Spleen (tissue), 11 donors: ENCODE measurements at regions not wholly inside any gene's neighbourhood (a gene's known extent, or its start where the extent isn't known, plus 50 kb on each side); places are given as distances from the start of the nearest gene placed in this dataset.

Experiments
- DNase-seq: peaks from one replicate; pipeline ENCODE4 v3.0.0-alpha.2; 2020
- H3K27ac ChIP-seq, 8 donors: fragments of 200-600 bp; sonication (generic) in 7 of 8; 1 replicate in 4 of 8; 2 replicates in 4 of 8; pipeline versions ENCODE4 v1.5.0 to v1.8.0; 2016 to 2021; ENCODE audit warnings: inconsistent platforms in 4 of 8, mild to moderate bottlenecking in 4 of 8, moderate library complexity in 1 of 8
- H3K27me3 ChIP-seq, 7 donors: fragments of 200-600 bp; sonication (generic) in 6 of 7; replicated peaks in 1 of 7; 1 replicate in 4 of 7; 2 replicates in 3 of 7; pipeline versions ENCODE4 v1.5.0 to v1.8.0; 2016 to 2021; ENCODE audit warnings: inconsistent platforms in 3 of 7, mild to moderate bottlenecking in 1 of 7
- H3K36me3 ChIP-seq, 6 donors: fragments of 200-600 bp; sonication (generic) in 5 of 6; 1 replicate in 4 of 6; 2 replicates in 2 of 6; pipeline versions ENCODE4 v1.5.0 to v1.8.0; 2016 to 2021; ENCODE audit warnings: inconsistent platforms in 2 of 6
- H3K4me1 ChIP-seq, 6 donors: fragments of 200-600 bp; sonication (generic) in 5 of 6; 1 replicate in 3 of 6; 2 replicates in 3 of 6; pipeline versions ENCODE4 v1.5.0 to v1.8.0; 2016 to 2021; ENCODE audit warnings: inconsistent platforms in 3 of 6
- H3K4me3 ChIP-seq, 8 donors: fragments of 200-600 bp; sonication (generic) in 7 of 8; 1 replicate in 4 of 8; 2 replicates in 4 of 8; pipeline versions ENCODE4 v1.5.0 to v1.8.0; 2016 to 2021; ENCODE audit warnings: inconsistent platforms in 4 of 8, mild to moderate bottlenecking in 4 of 8, moderate library complexity in 2 of 8
- H3K9me3 ChIP-seq, 8 donors: fragments of 200-600 bp; sonication (generic) in 7 of 8; 1 replicate in 4 of 8; 2 replicates in 4 of 8; pipeline versions ENCODE4 v1.5.0 to v1.8.0; 2016 to 2021; ENCODE audit warnings: inconsistent platforms in 4 of 8
- CTCF ChIP-seq, 11 experiments: fragments of 200-600 bp in 7 of 11; fragments of 450-650 bp in 4 of 11; sonication (generic) in 4 of 11; IDR thresholded peaks in 8 of 11; conservative IDR thresholded peaks in 3 of 11; 1 replicate in 7 of 11; 2 replicates in 4 of 11; pipeline versions ENCODE4 v1.4.0 to v1.8.0; 2016 to 2021; ENCODE audit warnings: antibody characterized with exemption in 11 of 11, inconsistent platforms in 4 of 11, mild to moderate bottlenecking in 1 of 11
- POLR2A ChIP-seq, 3 donors: fragments of 450-650 bp; IDR thresholded peaks; one replicate each; pipeline ENCODE4 v1.5.1; 2017; ENCODE audit warnings: antibody characterized with exemption in 3 of 3, mild to moderate bottlenecking in 1 of 3
- POLR2AphosphoS5 ChIP-seq, 3 donors: sonication (generic); formaldehyde crosslinking; IDR thresholded peaks; one replicate each; pipeline ENCODE4 v1.5.1; 2017; ENCODE audit warnings: antibody characterized with exemption in 3 of 3
- WGBS, 5 donors: extraction: QIAGEN DNeasy Blood & Tissue Kit in 3 of 5; methylation state at CpG; one replicate each; pipeline versions ENCODE4 v1.1.5 to v1.1.7; 2013 to 2018; 5-methylcytosine and 5-hydroxymethylcytosine counted together
- intact Hi-C: fragments of 100-400 bp; cut with DNase I; formaldehyde crosslinking; loops from one replicate; pipeline ENCODE4 v1.15.0; 2023; ENCODE audit warnings: low total_unique reads
- donor health status: healthy with polysubstance abuse.
- donor health status: DM: no; HTN: no; CAD: no; lungs with moderate emphysema.
- donor health status: DM: no; HTN: no; CAD: no.
- donor health status: Bipolar disorder and iron deficiency.
- donor health status: healthy.
- donor health status: DM: no; HTN: no; CAD: no.
- donor health status: DM: yes; HTN: yes; CAD: no.

GRCh38 chr19:5254944-5255343 lies 85.7 kb downstream of the PTPRS start:
- TF ChIP-seq POLR2AphosphoS5 (IDR thresholded peaks at IDR 0.05) = no peak
- no peak for TF ChIP-seq POLR2A (IDR thresholded peaks at IDR 0.05)
- TF ChIP-seq CTCF (IDR thresholded peaks at IDR 0.05 in 8 of 11, conservative IDR thresholded peaks at IDR 0.05 in 3 of 11) = no peak
- no peaks in the 10 kb centered on the region for H3K4me1 ChIP-seq
- no peak overlapping the region for H3K27ac ChIP-seq
- intact Hi-C loops = no loop called here
- H3K9me3 ChIP-seq = peaks cover 0 to 35% (median 29%) of the 10 kb centered on the region in 8 donors
- no peak overlapping the region for H3K4me3 ChIP-seq
- peaks cover 0 to 39% (median 3%) of the 10 kb centered on the region in 6 donors for H3K36me3 ChIP-seq
- 90 to 100% (median 95%) methylated on average over 1 of the region's 1 CpG for WGBS, 5 donors
- H3K27me3 ChIP-seq = no peaks in the 10 kb centered on the region
- no peak for DNase-seq

GRCh38 chr19:5254543-5254942 lies 86.1 kb downstream of the PTPRS start:
- Histone ChIP-seq H3K9me3 (peaks cover 0 to 35% (median 29%) of the 10 kb centered on the region in 8 donors), H3K36me3 (peaks cover 0 to 39% (median 3%) of the 10 kb centered on the region in 6 donors), H3K4me1 (no peaks in the 10 kb centered on the region), H3K4me3 (no peak overlapping the region), H3K27ac (no peak overlapping the region), H3K27me3 (no peaks in the 10 kb centered on the region)
- intact Hi-C loops = no loop called here
- 63 to 92% (median 86%) methylated on average over 3 of the region's 3 CpGs for WGBS, 5 donors
- TF ChIP-seq POLR2AphosphoS5 (IDR thresholded peaks at IDR 0.05) (no peak), POLR2A (IDR thresholded peaks at IDR 0.05) (no peak), CTCF (IDR thresholded peaks at IDR 0.05 in 8 of 11, conservative IDR thresholded peaks at IDR 0.05 in 3 of 11) (no peak)
- no peak for DNase-seq

- no peak for DNase-seq
- no peak overlapping the region for H3K27ac ChIP-seq
- H3K4me1 ChIP-seq = no peaks in the 10 kb centered on the region
- no peak overlapping the region for H3K4me3 ChIP-seq
- peaks cover 0 to 39% (median 3%) of the 10 kb centered on the region in 6 donors for H3K36me3 ChIP-seq
- intact Hi-C loops = no loop called here
- TF ChIP-seq CTCF (IDR thresholded peaks at IDR 0.05 in 8 of 11, conservative IDR thresholded peaks at IDR 0.05 in 3 of 11) (no peak), POLR2A (IDR thresholded peaks at IDR 0.05) (no peak), POLR2AphosphoS5 (IDR thresholded peaks at IDR 0.05) (no peak)
- H3K9me3 ChIP-seq = peaks cover 0 to 35% (median 29%) of the 10 kb centered on the region in 8 donors
- peaks cover 0 to 1% (median 0%) of the 10 kb centered on the region in 7 donors for H3K27me3 ChIP-seq
- 71 to 90% (median 80%) methylated on average over 3 of the region's 3 CpGs for WGBS, 5 donors
These were observed 87.1 kb downstream of the PTPRS start for GRCh38 chr19:5253406-5254110.
